ENCODE measurements at regions not wholly inside any gene's neighbourhood (a gene's known extent, or its start where the extent isn't known, plus 50 kb on each side); places are given as distances from the start of the nearest gene placed in this dataset.
"Not testable (repeated sequence)": the region's sequence is repeated elsewhere in the genome, so short reads cannot be mapped to it uniquely, and the experiment has no call there.

- H3K4me1 Mint-ChIP-seq = no peaks in the 10 kb centered on the region
- no peak overlapping the region for H3K4me3 Mint-ChIP-seq
- ATAC-seq (no peak), DNase-seq (no peak)
- no peaks in the 10 kb centered on the region for H3K36me3 Mint-ChIP-seq
- H3K27me3 Mint-ChIP-seq = no peaks in the 10 kb centered on the region
- H3K27ac Mint-ChIP-seq = no peak overlapping the region
- CTCF ChIA-PET = no interaction called here
- peaks cover 5% of the 10 kb centered on the region for H3K9me3 Mint-ChIP-seq (ENCODE audit: low read depth)
These were observed 364.9 kb upstream of the FLRT2 start for GRCh38 chr14:85165094-85165493.

- Mint-ChIP-seq H3K4me1 (no peaks in the 10 kb centered on the region), H3K4me3 (no peak overlapping the region), H3K27me3 (no peaks in the 10 kb centered on the region), H3K27ac (no peak overlapping the region), H3K9me3 (ENCODE audit: low read depth) (no peaks in the 10 kb centered on the region), H3K36me3 (no peaks in the 10 kb centered on the region)
- CTCF ChIA-PET = no interaction called here
- ATAC-seq = no peak
- DNase-seq = no peak
These were observed 360.6 kb upstream of the FLRT2 start for GRCh38 chr14:85169381-85169780.

GRCh38 chr14:85172290-85172689 lies 357.7 kb upstream of the FLRT2 start:
- H3K9me3 Mint-ChIP-seq (ENCODE audit: low read depth) = peaks cover 2% of the 10 kb centered on the region
- CTCF ChIA-PET = no interaction called here
- ATAC-seq = no peak
- H3K36me3 Mint-ChIP-seq = no peaks in the 10 kb centered on the region
- H3K4me1 Mint-ChIP-seq = no peaks in the 10 kb centered on the region
- H3K27me3 Mint-ChIP-seq = no peaks in the 10 kb centered on the region
- H3K27ac Mint-ChIP-seq = no peak overlapping the region
- DNase-seq = no peak
- H3K4me3 Mint-ChIP-seq = no peak overlapping the region

- H3K4me1 Mint-ChIP-seq = no peaks in the 10 kb centered on the region
- DNase-seq = no peak
- ATAC-seq = no peak
- H3K4me3 Mint-ChIP-seq = no peak overlapping the region
- peaks cover 2% of the 10 kb centered on the region for H3K9me3 Mint-ChIP-seq (ENCODE audit: low read depth)
- H3K36me3 Mint-ChIP-seq = no peaks in the 10 kb centered on the region
- H3K27me3 Mint-ChIP-seq = no peaks in the 10 kb centered on the region
- CTCF ChIA-PET = no interaction called here
- no peak overlapping the region for H3K27ac Mint-ChIP-seq
These were observed 357.0 kb upstream of the FLRT2 start for GRCh38 chr14:85172889-85173477.

- no peak for ATAC-seq
- no peaks in the 10 kb centered on the region for H3K27me3 Mint-ChIP-seq
These were observed 354.4 kb upstream of the FLRT2 start for GRCh38 chr14:85175556-85175955.

GRCh38 chr14:85178864-85179263 lies 351.1 kb upstream of the FLRT2 start:
- CTCF ChIA-PET = no interaction called here
- no peaks in the 10 kb centered on the region for H3K36me3 Mint-ChIP-seq
- no peak for DNase-seq

More at GRCh38 chr14:85175556-85175955, 354.4 kb upstream of the FLRT2 start:
- H3K9me3 Mint-ChIP-seq (ENCODE audit: low read depth) = peaks cover 2% of the 10 kb centered on the region
- DNase-seq = no peak
- H3K4me1 Mint-ChIP-seq = no peaks in the 10 kb centered on the region
- H3K36me3 Mint-ChIP-seq = no peaks in the 10 kb centered on the region
- H3K4me3 Mint-ChIP-seq = no peak overlapping the region
- H3K27ac Mint-ChIP-seq = no peak overlapping the region
- CTCF ChIA-PET = no interaction called here

GRCh38 chr14:85180876-85181275 lies 349.1 kb upstream of the FLRT2 start:
- Mint-ChIP-seq H3K27me3 (no peaks in the 10 kb centered on the region), H3K9me3 (ENCODE audit: low read depth) (peaks cover 6% of the 10 kb centered on the region), H3K4me3 (no peak overlapping the region), H3K36me3 (no peaks in the 10 kb centered on the region), H3K27ac (no peak overlapping the region), H3K4me1 (no peaks in the 10 kb centered on the region)
- CTCF ChIA-PET = no interaction called here
- DNase-seq (no peak), ATAC-seq (no peak)

More at GRCh38 chr14:85178864-85179263, 351.1 kb upstream of the FLRT2 start:
- H3K9me3 Mint-ChIP-seq (ENCODE audit: low read depth) = peaks cover 2% of the 10 kb centered on the region
- H3K4me3 Mint-ChIP-seq = no peak overlapping the region
- H3K4me1 Mint-ChIP-seq = no peaks in the 10 kb centered on the region
- ATAC-seq = no peak
- H3K27me3 Mint-ChIP-seq = no peaks in the 10 kb centered on the region
- H3K27ac Mint-ChIP-seq = no peak overlapping the region

GRCh38 chr14:85182282-85182681 lies 347.7 kb upstream of the FLRT2 start:
- peaks cover 4% of the 10 kb centered on the region for H3K9me3 Mint-ChIP-seq (ENCODE audit: low read depth)

GRCh38 chr14:85186082-85186481 lies 343.9 kb upstream of the FLRT2 start:
- Mint-ChIP-seq H3K27me3 (no peaks in the 10 kb centered on the region), H3K4me3 (no peak overlapping the region)
- no peak for ATAC-seq

More at GRCh38 chr14:85182282-85182681, 347.7 kb upstream of the FLRT2 start:
- DNase-seq (no peak), ATAC-seq (no peak)
- no peak overlapping the region for H3K4me3 Mint-ChIP-seq
- no peaks in the 10 kb centered on the region for H3K27me3 Mint-ChIP-seq
- H3K27ac Mint-ChIP-seq = no peak overlapping the region
- no peaks in the 10 kb centered on the region for H3K36me3 Mint-ChIP-seq
- H3K4me1 Mint-ChIP-seq = no peaks in the 10 kb centered on the region
- CTCF ChIA-PET = no interaction called here

GRCh38 chr14:85187521-85187920 lies 342.4 kb upstream of the FLRT2 start:
- Mint-ChIP-seq H3K9me3 (ENCODE audit: low read depth) (peaks cover 14% of the 10 kb centered on the region), H3K4me3 (no peak overlapping the region), H3K4me1 (no peaks in the 10 kb centered on the region), H3K36me3 (no peaks in the 10 kb centered on the region), H3K27ac (no peak overlapping the region), H3K27me3 (no peaks in the 10 kb centered on the region)
- CTCF ChIA-PET = no interaction called here
- DNase-seq (no peak), ATAC-seq (no peak)

More at GRCh38 chr14:85186082-85186481, 343.9 kb upstream of the FLRT2 start:
- H3K9me3 Mint-ChIP-seq (ENCODE audit: low read depth) = peaks cover 14% of the 10 kb centered on the region
- no peak for DNase-seq
- CTCF ChIA-PET = no interaction called here
- no peak overlapping the region for H3K27ac Mint-ChIP-seq
- no peaks in the 10 kb centered on the region for H3K4me1 Mint-ChIP-seq
- no peaks in the 10 kb centered on the region for H3K36me3 Mint-ChIP-seq

GRCh38 chr14:85188836-85189235 lies 341.1 kb upstream of the FLRT2 start:
- no peaks in the 10 kb centered on the region for H3K36me3 Mint-ChIP-seq
- DNase-seq (no peak), ATAC-seq (no peak)
- H3K27ac Mint-ChIP-seq = no peak overlapping the region
- H3K9me3 Mint-ChIP-seq (ENCODE audit: low read depth) = peaks cover 14% of the 10 kb centered on the region
- CTCF ChIA-PET = no interaction called here
- no peaks in the 10 kb centered on the region for H3K4me1 Mint-ChIP-seq
- no peak overlapping the region for H3K4me3 Mint-ChIP-seq
- H3K27me3 Mint-ChIP-seq = no peaks in the 10 kb centered on the region

GRCh38 chr14:85189253-85189652 lies 340.7 kb upstream of the FLRT2 start:
- CTCF ChIA-PET, H3K27ac Mint-ChIP-seq, H3K36me3 Mint-ChIP-seq, H3K4me3 Mint-ChIP-seq, ATAC-seq, H3K27me3 Mint-ChIP-seq, DNase-seq, H3K4me1 Mint-ChIP-seq: not testable (repeated sequence)
- peaks cover 11% of the 10 kb centered on the region for H3K9me3 Mint-ChIP-seq (ENCODE audit: low read depth)

GRCh38 chr14:85190251-85190650 lies 339.7 kb upstream of the FLRT2 start:
- ATAC-seq (no peak), DNase-seq (no peak)
- H3K27me3 Mint-ChIP-seq = no peaks in the 10 kb centered on the region
- peaks cover 13% of the 10 kb centered on the region for H3K9me3 Mint-ChIP-seq (ENCODE audit: low read depth)
- H3K36me3 Mint-ChIP-seq = no peaks in the 10 kb centered on the region
- H3K4me3 Mint-ChIP-seq = no peak overlapping the region
- no peak overlapping the region for H3K27ac Mint-ChIP-seq
- CTCF ChIA-PET = no interaction called here
- no peaks in the 10 kb centered on the region for H3K4me1 Mint-ChIP-seq

- Mint-ChIP-seq H3K36me3 (no peaks in the 10 kb centered on the region), H3K4me1 (no peaks in the 10 kb centered on the region), H3K9me3 (ENCODE audit: low read depth) (peaks cover 13% of the 10 kb centered on the region), H3K4me3 (no peak overlapping the region), H3K27ac (no peak overlapping the region), H3K27me3 (no peaks in the 10 kb centered on the region)
- CTCF ChIA-PET = no interaction called here
- DNase-seq (no peak), ATAC-seq (no peak)
These were observed 338.0 kb upstream of the FLRT2 start for GRCh38 chr14:85191986-85192385.

Data from activated CD8-positive, alpha-beta memory T cell treated with anti-CD3 and anti-CD28 coated beads, Interleukin-2, amount 10 ng/mL, durations not matched to agents 7 days and 5 days (primary cell).